H1 (cell line): ENCODE measurements at regions not wholly inside any gene's neighbourhood (a gene's known extent, or its start where the extent isn't known, plus 50 kb on each side); places are given as distances from the start of the nearest gene placed in this dataset.

Source experiments
- E2F6 ChIP-seq: IDR thresholded peaks from 2 replicates; pipeline ENCODE4 v1.6.1; 2012; ENCODE audit warnings: inconsistent platforms
- PHF8 ChIP-seq: fragments of 200-600 bp; sonication (generic); conservative IDR thresholded peaks from 2 replicates; pipeline ENCODE4 v1.7.1; 2012; ENCODE audit warnings: low read depth, mild to moderate bottlenecking, inconsistent platforms, low read length, moderate library complexity
- POLR2AphosphoS5 ChIP-seq: IDR thresholded peaks from 2 replicates; pipeline ENCODE4 v1.6.1; 2011; ENCODE audit warnings: low read depth, low read length
- SIN3A ChIP-seq, 2 experiments: IDR thresholded peaks in 1 of 2; conservative IDR thresholded peaks in 1 of 2; 2 replicates each; pipeline ENCODE4 v1.6.1; 2011 to 2012; ENCODE audit warnings: low read length in 2 of 2, improper control_type of control experiment in 1 of 2, low read depth in 1 of 2, mild to moderate bottlenecking in 1 of 2
- SP1 ChIP-seq: IDR thresholded peaks from 2 replicates; pipeline ENCODE4 v1.6.1; 2011; ENCODE audit warnings: low read depth, low read length
- SP4 ChIP-seq: IDR thresholded peaks from 2 replicates; pipeline ENCODE4 v1.6.1; 2012; ENCODE audit warnings: low read length, inconsistent platforms

DNA sequence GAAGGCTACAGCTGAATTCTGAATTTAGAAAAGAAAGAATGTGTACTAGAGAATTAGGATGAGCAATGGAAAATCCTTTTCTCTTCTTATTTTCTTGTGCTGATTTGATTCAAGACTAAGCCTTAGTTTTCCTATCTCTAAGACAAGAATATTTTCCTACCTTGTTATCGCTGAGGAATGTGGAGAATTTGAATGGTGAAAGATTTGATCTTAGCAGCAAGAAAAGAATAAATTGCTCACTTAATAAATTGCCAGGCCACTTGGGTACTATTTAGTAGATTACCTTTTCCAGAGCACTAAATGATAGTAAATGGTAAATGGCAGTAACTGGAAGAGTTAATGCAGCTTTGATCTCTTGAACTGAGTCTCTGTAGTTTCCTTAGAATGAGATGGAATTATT is 145.7 kb upstream of the MEIS2 start (continued):
- TF ChIP-seq SP4 (no peak), E2F6 (no peak), PHF8 (no peak), POLR2AphosphoS5 (no peak), SP1 (no peak), SIN3A (conservative IDR thresholded peaks at IDR 0.05 in 1 of 2, IDR thresholded peaks at IDR 0.05 in 1 of 2; ENCODE audit: low read depth in 1 of 2, low read length in 2 of 2) (no peak)
- TF ChIP-seq, all 59 proteins: peak for 0
